ENCODE measurements at regions not wholly inside any gene's neighbourhood (a gene's known extent, or its start where the extent isn't known, plus 50 kb on each side); places are given as distances from the start of the nearest gene placed in this dataset.

- TF ChIP-seq FOXK2 (IDR thresholded peaks at IDR 0.05) = no peak
- no peak for TF ChIP-seq HDGF (IDR thresholded peaks at IDR 0.05; ENCODE audit: borderline replicate concordance)
- TF ChIP-seq NFRKB (IDR thresholded peaks at IDR 0.05) = no peak
- no peak for TF ChIP-seq SP1 (IDR thresholded peaks at IDR 0.05)
- TF ChIP-seq BHLHE40 (IDR thresholded peaks at IDR 0.05; ENCODE audit: borderline replicate concordance) = no peak
Measured at GRCh38 chr18:14933964-14934363, 186.0 kb downstream of the ANKRD30B start.
